HG02571 (cell line): ENCODE measurements at regions not wholly inside any gene's neighbourhood (a gene's known extent, or its start where the extent isn't known, plus 50 kb on each side); places are given as distances from the start of the nearest gene placed in this dataset.

Source experiments
- ATAC-seq: cut with Tn5 transposase; IDR thresholded peaks from one replicate; pipeline ENCODE4 v1.9.1; 2021; ENCODE audit warnings: mild to moderate bottlenecking, moderate library complexity; ENCODE audit not compliant: unreplicated experiment

DNA sequence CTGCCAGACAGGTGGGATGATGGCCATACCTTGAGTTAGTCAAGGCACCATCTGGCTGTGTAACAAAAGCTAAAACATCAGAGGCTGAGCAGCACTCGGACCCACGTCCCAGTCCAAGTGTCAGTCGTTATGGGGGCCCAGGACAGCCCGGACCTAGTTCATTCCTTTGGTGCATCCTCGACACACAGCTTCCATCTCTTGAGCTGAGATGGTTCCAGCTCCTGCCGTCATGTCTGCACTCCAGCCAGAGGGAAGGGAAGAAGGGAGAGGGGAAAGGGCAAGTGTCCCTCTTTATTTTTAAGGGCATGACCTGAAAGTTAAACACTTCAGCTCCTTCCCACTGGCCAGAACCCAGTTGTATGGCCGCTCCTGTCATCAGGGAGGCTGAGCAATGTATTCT lies 218.0 kb downstream of the SEC14L1 start:
- no peak for ATAC-seq

DNA sequence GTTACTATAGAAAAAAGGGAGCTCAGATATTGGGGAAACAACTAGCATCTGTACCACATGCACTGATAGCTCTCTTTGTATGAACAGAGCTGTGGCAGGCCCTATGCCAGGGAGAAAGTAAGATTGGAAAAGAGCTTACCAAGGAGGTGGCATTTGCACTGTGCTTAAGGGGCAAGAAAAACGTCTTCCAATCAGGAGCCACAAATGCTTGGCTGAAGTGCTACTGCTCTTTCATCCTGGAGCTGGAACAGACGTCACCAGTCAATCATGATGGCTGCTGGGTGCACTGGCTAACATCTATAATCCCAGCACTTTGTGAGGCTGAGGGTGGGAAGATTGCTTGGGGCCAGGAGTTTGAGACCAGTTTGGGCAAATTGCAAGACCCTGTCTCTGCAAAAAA lies 218.5 kb downstream of the SEC14L1 start:
- no peak for ATAC-seq

- ATAC-seq, result no peak
These were observed 221.3 kb downstream of the SEC14L1 start for GRCh38 chr17:77361986-77362620.

GRCh38 chr17:77363821-77364361 lies 223.1 kb downstream of the SEC14L1 start:
- ATAC-seq, result no peak

GRCh38 chr17:77364381-77364911 lies 223.7 kb downstream of the SEC14L1 start:
- no peak for ATAC-seq

GRCh38 chr17:77364941-77365583 lies 224.3 kb downstream of the SEC14L1 start:
- ATAC-seq, result no peak

- no peak for ATAC-seq
These were observed 224.9 kb downstream of the SEC14L1 start for GRCh38 chr17:77365584-77366186.

GRCh38 chr17:77366206-77366557 lies 225.4 kb downstream of the SEC14L1 start:
- no peak for ATAC-seq

DNA sequence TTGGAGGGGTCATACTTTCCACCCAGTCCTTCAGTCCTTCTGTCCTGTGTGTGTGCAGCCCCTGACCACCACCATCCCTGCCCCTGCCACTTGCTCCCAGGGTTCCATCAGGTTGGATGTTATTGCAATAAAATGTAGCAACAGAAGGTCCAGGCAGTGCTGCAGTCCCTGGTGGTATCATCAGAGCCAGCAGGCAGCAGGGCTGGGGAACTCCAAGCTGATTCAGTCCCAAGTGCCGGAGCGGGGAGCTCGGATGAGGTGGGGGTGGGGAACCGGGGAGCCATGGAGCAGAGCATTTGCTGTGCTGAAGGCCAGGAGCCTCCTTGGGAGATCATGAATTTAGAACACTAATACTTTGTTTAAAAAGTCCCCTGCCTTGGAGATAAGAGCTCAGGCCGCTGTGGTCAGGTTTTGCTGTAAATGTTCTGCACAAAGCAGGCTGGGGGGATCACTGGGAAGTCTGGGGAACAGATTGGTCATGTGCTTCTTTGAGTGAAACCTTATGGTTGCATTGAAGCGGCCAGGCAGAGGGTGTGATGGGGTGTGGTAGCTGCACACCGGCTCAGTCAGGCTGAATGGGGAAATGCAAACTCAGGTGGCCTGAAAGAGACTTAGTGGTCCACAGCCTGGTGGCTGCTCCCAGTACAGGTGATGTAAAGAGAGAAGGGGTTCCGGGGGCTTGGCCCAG lies 225.9 kb downstream of the SEC14L1 start:
- ATAC-seq, result no peak

GRCh38 chr17:77369544-77369971 lies 228.8 kb downstream of the SEC14L1 start:
- no peak for ATAC-seq

DNA sequence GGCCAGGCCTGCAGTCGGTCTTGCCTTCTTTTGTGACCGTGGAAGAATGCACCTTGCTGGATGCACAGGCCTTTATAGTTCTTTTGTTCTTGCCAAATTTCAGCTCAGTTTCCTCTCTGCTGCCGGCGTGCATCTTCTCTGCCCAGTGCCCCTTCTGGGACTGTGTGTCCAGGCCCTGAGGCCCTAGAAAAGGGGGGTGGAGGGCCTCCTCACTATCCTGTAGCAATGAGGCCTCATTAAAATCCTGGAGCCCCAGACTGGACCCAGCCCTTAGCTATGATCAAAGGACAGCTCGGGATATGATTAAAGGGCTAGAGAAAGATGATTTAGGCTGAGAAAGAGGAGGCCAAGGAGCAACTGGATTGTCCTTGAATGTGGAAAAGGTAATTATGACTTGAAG lies 229.8 kb downstream of the SEC14L1 start:
- no peak for ATAC-seq

GRCh38 chr17:77371117-77371887 lies 230.5 kb downstream of the SEC14L1 start:
- no peak for ATAC-seq

- no peak for ATAC-seq
These were observed 231.2 kb downstream of the SEC14L1 start for GRCh38 chr17:77371888-77372443.

DNA sequence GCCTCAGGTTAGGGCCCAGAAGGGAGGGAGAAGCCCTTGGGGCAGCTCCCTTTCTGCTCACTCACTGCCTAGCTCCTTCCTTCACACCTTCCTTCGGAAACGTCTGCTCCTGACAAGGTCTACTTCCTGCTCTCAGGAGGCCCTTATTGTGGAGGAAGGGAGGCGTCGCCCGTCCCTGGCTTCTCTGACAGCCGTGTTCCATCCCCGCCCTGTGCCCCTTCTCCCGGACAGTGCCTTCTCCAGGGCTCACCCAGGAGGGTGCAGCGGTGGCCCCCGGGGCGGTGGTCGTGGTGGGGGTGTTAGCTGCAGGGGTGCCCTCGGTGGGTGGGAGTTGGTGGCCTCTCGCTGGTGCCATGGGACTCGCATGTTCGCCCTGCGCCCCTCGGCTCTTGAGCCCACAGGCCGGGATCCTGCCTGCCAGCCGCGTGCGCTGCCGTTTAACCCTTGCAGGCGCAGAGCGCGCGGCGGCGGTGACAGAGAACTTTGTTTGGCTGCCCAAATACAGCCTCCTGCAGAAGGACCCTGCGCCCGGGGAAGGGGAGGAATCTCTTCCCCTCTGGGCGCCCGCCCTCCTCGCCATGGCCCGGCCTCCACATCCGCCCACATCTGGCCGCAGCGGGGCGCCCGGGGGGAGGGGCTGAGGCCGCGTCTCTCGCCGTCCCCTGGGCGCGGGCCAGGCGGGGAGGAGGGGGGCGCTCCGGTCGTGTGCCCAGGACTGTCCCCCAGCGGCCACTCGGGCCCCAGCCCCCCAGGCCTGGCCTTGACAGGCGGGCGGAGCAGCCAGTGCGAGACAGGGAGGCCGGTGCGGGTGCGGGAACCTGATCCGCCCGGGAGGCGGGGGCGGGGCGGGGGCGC lies 231.9 kb downstream of the SEC14L1 start:
- no peak for ATAC-seq

DNA sequence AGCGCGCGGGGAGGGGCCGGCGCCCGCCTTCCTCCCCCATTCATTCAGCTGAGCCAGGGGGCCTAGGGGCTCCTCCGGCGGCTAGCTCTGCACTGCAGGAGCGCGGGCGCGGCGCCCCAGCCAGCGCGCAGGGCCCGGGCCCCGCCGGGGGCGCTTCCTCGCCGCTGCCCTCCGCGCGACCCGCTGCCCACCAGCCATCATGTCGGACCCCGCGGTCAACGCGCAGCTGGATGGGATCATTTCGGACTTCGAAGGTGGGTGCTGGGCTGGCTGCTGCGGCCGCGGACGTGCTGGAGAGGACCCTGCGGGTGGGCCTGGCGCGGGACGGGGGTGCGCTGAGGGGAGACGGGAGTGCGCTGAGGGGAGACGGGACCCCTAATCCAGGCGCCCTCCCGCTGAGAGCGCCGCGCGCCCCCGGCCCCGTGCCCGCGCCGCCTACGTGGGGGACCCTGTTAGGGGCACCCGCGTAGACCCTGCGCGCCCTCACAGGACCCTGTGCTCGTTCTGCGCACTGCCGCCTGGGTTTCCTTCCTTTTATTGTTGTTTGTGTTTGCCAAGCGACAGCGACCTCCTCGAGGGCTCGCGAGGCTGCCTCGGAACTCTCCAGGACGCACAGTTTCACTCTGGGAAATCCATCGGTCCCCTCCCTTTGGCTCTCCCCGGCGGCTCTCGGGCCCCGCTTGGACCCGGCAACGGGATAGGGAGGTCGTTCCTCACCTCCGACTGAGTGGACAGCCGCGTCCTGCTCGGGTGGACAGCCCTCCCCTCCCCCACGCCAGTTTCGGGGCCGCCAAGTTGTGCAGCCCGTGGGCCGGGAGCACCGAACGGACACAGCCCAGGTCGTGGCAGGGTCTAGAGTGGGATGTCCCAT lies 232.8 kb downstream of the SEC14L1 start:
- ATAC-seq, result no peak

- no peak for ATAC-seq
These were observed 233.6 kb downstream of the SEC14L1 start for GRCh38 chr17:77374170-77374936.

DNA sequence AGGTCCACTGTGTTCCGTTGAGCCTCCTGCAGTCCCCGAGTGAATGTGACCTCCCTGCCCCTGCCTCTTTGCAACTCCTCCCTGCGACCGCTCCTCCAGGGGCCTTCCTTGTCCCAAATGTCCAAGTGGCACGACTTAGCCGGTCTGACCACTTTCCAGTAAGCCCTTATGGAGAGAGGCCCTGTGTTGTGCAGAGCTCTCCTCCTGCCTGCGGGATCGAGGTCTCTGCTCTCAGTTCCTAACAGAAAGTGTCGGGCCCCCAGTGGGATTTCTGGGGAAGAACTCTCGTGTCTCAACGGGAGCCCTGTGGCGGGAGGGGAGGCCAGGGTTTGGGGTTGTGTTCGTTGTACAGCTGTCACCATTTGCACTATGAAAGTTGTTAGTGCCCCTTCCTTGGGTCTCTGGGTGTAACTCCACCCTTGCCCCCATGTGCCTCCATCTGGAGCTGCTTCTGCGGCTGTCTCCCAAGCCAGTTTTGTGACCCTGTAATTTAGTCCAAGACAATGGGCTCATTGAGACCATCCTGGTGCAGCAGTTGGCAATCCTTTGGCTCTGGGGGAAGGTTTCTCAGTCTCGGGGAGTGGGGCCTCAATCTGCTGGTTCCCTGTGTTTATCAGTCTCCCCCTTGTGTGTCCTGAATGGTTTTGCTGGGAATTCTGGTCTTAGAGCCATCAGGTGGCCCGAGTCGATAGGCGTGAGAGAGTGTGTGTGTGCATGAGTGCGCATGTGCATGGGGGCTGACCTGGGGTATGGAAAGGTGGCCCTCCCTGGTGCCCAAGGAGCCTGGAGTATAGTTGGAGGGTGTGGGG lies 234.5 kb downstream of the SEC14L1 start:
- no peak for ATAC-seq
